ENCODE measurements at regions not wholly inside any gene's neighbourhood (a gene's known extent, or its start where the extent isn't known, plus 50 kb on each side); places are given as distances from the start of the nearest gene placed in this dataset.

DNA sequence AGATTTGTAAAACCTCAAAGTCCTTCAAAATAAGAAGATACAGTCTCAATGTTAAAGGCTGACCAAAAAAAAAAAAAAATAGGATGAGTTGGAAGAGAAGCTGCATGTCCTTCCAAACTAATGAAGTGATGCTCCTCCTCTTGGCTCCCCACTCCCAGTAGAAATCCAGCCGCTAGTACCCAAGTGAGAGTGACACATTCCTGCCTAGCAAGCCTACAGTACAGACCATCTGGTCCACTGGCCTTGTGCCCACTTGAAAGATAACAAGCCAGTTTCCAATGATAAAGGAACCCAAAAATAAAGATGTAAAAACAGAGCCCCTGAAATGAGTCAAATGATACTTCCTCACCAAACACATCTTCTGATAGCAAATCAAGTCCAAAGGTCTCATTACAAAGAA, 258.7 kb upstream of the NSMCE3 start:
- Histone ChIP-seq H3K27me3 (ENCODE audit: control insufficient read depth, insufficient read depth, low read length) (no peaks in the 10 kb centered on the region), H3K18ac (ENCODE audit: low read depth, low read length) (no peak overlapping the region), H3K4me3 (ENCODE audit: insufficient read depth, low read depth, low read length) (no peak overlapping the region), H2AK9ac (replicated peaks; ENCODE audit: low read depth, low read length, poor library complexity) (no peak overlapping the region), H3K27ac (ENCODE audit: insufficient read depth, low read length) (no peak overlapping the region), H2BK20ac (ENCODE audit: low read depth, low read length) (no peak overlapping the region), H3K4me1 (ENCODE audit: control insufficient read depth, insufficient read depth, low read length) (no peaks in the 10 kb centered on the region), H2BK5ac (ENCODE audit: low read depth, low read length, poor library complexity, severe bottlenecking) (no peak overlapping the region), H2AK5ac (ENCODE audit: low read depth, low read length) (no peak overlapping the region), H2BK15ac (ENCODE audit: low read depth, low read length) (no peak overlapping the region), H3K14ac (replicated peaks; ENCODE audit: low read depth, low read length) (no peak overlapping the region), H3K9ac (ENCODE audit: low read depth, low read length) (no peak overlapping the region), H3K9me1 (ENCODE audit: insufficient read depth, low read length) (no peaks in the 10 kb centered on the region; the same call in 1 of the 2 replicates), H2AFZ (replicated peaks; ENCODE audit: low read length, poor library complexity) (no peak overlapping the region), H4K8ac (ENCODE audit: low read depth in 2 of 2, low read length in 2 of 2) (no peak overlapping the region), H3K36me3 (ENCODE audit: control insufficient read depth, insufficient read depth, low read length) (no peaks in the 10 kb centered on the region), H3K23ac (ENCODE audit: low read depth, low read length) (no peak overlapping the region), H2BK120ac (ENCODE audit: low read depth, low read length) (no peak overlapping the region), H4K20me1 (ENCODE audit: insufficient read depth, low read length) (no peaks in the 10 kb centered on the region), H3K56ac (ENCODE audit: extremely low read depth, insufficient read depth, low read length) (no peak overlapping the region), H4K5ac (ENCODE audit: low read depth, low read length) (no peak overlapping the region), H3K4me2 (ENCODE audit: low read depth, low read length) (no peak overlapping the region), H3K9me3 (ENCODE audit: control insufficient read depth, insufficient read depth, low read length) (no peaks in the 10 kb centered on the region), H3K79me1 (ENCODE audit: low read depth in 1 of 2, low read length in 2 of 2) (no peaks in the 10 kb centered on the region), H3K4ac (ENCODE audit: low read depth, low read length) (no peak overlapping the region), H4K91ac (ENCODE audit: insufficient read depth, low read depth, low read length) (no peak overlapping the region)
- TF ChIP-seq RFX5 (IDR thresholded peaks at IDR 0.05; ENCODE audit: low read depth, low read length) = no peak
- no peak for TF ChIP-seq MXI1 (IDR thresholded peaks at IDR 0.05; ENCODE audit: borderline replicate concordance, low read depth, low read length)
- TF ChIP-seq POLR2A (IDR thresholded peaks at IDR 0.05; ENCODE audit: low read depth, low read length) = no peak
- no peak for TF ChIP-seq NFE2L2 (IDR thresholded peaks at IDR 0.05; ENCODE audit: low read depth, low read length)
- DNase-seq (no peak), ATAC-seq (ENCODE audit: low read depth) (no peak)
- no TSS peak for BruUV-seq (replicated peaks)
- intact Hi-C loops (cut with micrococcal nuclease) = no loop called here
- in situ Hi-C loops (cut with MboI; ENCODE audit: low sequenced_read_pairs) = no loop called here
- WGBS, 2 experiments (ENCODE audit: extremely low coverage in 2 of 2, insufficient read length in 1 of 2) = no CpG with 5 or more reads among the region's 1 CpG
- ChIA-PET CTCF (no interaction called here), POLR2A (ENCODE audit: unreplicated experiment) (no interaction called here)
- dilution Hi-C loops (cut with HindIII; ENCODE audit: low sequenced_read_pairs, unreplicated experiment) = no loop called here
